NOMO-1 treated with DMSO at 0.1 percent for 48 hours (cell line): ENCODE measurements at regions not wholly inside any gene's neighbourhood (a gene's known extent, or its start where the extent isn't known, plus 50 kb on each side); places are given as distances from the start of the nearest gene placed in this dataset.
A peak's percentile ranks its signal among the peaks of the same experiment; 100 is the strongest.

ENCODE experiments used
- DNase-seq: peaks from one replicate; lab custom pipeline; 2025; ENCODE audit not compliant: unreplicated experiment; lab: John Stamatoyannopoulos, UW

DNA sequence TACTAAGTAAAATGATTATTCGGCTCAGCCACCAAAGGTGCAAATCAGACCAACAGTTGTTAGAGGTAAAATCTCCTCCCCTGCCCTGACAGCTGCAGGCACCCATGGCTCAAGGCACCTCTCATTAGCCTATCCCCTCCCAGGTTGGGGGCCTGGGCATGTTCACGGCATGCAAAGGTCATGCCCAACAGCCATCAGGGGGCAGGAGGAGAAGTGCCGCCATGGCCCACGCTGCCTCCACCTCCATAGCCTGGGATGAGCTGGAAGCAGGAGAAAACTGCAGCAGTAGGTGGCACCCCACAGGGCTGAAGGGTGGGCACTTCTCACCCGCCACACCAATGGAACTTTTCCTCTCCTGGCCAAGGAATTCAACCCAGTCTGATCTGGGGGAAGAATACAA, 146.4 kb upstream of the COX10 start:
- no peak for DNase-seq

- no peak for DNase-seq
Observed at GRCh38 chr17:13925579-13925978, 143.7 kb upstream of the COX10 start.

GRCh38 chr17:13931111-13931526, 138.2 kb upstream of the COX10 start:
- peak; percentile 97 for DNase-seq

GRCh38 chr17:13931800-13932460, 137.4 kb upstream of the COX10 start:
- DNase-seq: peak; percentile 85

DNA sequence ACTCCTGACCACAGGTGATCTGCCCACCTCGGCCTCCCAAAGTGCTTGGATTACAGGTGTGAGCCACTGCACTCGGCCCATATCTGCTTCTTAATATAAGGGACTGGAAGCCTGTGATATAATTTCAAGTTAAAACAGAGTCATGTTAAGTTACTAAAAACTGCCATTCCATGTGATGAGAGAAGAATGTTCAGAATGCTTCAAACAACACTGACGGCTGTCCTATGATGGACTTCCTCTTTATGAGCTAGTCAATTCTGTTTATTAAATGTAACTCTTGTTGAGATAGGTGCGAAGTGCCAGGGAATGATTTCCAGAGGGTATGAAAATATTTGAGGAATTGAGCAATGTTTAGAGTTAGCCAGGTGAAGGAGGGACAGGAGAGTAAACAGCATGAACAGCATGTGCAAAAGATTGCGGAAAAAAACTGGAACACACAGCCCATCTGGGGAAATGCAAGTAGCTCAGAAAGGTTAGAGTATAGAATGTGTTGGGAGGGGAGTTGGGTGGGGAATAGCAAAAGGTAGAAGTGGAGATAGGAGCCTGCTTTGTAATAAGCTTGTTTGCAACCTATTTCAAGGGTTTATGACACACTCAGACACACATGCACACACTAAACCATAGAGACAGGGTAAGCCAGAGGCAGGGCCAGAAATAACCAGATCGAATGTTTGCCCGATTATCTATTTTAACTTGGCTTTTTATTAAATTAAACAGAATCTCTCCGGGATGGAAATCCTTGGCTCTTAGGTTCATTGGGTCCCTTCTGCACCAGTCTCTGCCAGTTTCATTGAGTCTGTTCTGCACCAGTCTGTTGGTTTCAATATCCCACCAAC, 135.6 kb upstream of the COX10 start:
- no peak for DNase-seq

DNA sequence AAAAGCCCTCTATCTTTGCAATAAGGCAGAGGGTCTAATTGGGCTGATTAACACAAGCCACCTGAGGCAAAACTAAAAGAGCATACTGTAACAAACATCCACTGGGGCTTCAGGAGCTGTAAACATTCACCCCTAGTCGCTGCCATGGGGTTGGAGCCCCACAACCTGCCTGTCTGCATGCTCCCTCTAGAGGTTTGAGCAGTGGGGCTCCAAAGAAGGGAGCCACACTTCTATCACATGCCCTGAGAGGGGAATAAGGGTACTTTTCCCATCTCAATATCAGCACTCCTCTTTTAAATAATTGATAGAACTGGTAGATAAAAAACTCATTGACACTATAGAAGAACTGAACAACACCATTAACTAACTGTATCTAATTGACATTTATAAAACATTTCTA, 130.1 kb upstream of the COX10 start:
- DNase-seq: no peak

- no peak for DNase-seq
Observed at GRCh38 chr17:13940858-13941665, 128.2 kb upstream of the COX10 start.

DNA sequence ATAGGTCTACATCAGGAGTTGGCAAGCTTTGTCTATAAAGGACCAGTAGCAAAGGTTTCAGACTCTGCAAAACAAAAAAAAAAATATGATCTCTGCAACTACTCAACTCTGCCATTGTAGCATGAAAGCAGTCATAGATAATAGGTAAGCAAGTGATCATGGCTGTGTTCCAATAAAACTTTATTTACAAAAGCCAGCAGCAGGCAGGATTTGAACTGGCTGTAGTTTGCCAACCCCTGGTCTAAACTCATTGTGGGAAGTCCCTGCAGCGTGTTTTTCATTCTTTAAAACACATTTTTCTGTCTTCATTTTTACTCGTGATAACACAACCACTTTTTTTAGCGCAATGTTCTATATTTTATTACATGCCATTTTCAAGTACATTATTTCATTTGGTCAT, 127.5 kb upstream of the COX10 start:
- DNase-seq: no peak

DNA sequence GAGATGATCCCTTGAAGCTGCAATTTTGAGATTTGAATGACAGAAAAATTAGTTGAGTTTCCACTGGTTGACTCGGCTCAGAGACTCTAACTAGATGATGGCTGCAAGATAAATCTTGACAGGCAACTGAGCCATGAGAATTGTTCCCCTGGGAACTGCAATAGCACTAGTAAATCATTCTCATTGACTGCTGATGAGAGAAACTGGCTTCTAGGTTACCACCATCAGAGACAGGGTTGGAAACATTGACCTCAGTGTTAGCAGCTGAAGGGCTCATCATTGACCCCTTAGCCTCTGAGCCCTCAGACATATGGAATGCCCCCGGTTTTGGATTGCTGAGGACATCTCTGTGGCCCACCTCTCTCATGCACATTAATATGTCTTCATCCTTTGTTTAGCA, 125.4 kb upstream of the COX10 start:
- no peak for DNase-seq

DNA sequence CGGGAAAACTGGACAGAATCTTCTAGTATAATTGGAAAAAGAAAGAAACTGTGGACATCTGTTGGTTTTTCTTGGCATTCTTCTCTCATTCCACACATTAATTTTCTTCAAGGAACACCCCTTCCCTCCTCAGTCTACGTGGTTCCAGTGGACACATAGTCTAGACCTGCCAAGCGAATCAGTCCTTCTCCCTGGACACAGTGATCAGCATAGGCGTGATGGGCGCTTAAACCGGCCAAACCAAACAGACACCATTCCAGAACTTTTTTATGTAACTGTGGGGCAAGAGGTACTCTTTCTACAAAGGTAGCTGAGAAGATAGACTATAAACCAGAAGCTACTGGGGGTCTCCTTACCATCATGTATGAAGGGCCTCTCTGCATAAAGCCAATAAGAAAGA, 121.8 kb upstream of the COX10 start:
- no peak for DNase-seq

- no peak for DNase-seq
Observed at GRCh38 chr17:13952009-13952750, 117.1 kb upstream of the COX10 start.

DNA sequence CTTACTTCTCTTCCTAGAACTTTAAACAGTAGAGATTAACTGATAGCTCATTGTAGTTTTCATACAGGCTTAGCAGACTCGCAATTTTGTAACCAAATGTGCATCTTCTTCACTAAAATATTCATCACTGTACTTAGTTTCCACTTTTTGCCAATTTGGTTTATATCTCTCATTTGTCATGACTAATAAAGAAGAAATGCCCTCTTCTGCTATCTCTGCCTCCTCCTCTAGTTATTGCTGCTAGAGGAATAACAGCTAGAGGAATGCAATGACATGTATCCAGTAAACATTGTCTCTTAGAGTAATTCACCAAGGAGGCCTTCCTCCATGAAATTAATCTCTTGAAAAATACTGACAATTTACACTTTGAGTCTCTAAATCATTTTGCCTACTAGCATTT, 115.5 kb upstream of the COX10 start:
- DNase-seq: no peak

GRCh38 chr17:13957636-13958035, 111.7 kb upstream of the COX10 start:
- no peak for DNase-seq

GRCh38 chr17:13958773-13959172, 110.5 kb upstream of the COX10 start:
- DNase-seq: no peak

GRCh38 chr17:13961265-13961664, 108.0 kb upstream of the COX10 start:
- no peak for DNase-seq

DNA sequence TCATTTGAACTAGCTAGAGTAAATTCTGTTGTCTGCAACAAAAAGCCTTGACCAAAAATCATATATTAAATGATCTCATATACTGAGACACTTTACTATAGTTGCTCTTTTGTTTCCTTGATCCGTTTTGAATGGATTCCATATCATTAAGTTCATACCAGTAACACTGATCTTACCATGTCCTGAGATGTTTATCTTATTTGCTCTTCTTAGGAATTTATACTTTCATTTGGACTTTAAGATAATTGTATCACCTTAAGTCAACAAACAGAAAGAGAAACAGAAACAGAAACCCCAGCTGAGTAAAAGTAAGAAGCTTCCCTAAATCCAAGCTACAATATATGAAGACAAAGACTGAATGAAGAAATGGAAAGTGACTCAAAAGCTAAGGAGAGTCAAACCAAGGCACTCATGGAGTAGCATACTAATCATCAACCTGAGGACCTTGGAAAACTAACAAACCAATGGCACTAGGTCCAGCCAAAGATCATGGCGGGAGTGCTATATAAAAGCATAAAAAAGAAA, 106.5 kb upstream of the COX10 start:
- peak; percentile 14 for DNase-seq

DNA sequence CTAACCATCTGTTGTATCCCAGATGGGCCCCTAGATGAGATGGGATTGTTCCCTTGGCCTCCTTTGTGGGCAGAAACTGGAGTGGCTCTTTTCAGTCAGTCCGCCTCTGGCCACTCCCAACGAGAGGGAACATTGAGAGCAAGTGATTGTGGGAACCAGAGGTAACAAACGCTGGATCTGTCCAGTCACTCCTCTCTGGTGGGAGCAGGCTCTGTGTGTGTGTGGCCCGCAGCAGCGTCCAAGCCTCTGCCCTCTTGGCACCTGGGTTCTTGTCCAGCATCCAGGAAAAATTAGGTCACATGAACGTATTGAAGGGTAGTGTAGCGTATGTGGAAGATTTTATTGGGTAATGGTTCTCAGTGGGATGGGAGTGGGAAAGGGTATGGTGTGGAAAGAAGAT, 101.9 kb upstream of the COX10 start:
- no peak for DNase-seq

- DNase-seq: no peak
Observed at GRCh38 chr17:13970531-13970930, 98.8 kb upstream of the COX10 start.

DNA sequence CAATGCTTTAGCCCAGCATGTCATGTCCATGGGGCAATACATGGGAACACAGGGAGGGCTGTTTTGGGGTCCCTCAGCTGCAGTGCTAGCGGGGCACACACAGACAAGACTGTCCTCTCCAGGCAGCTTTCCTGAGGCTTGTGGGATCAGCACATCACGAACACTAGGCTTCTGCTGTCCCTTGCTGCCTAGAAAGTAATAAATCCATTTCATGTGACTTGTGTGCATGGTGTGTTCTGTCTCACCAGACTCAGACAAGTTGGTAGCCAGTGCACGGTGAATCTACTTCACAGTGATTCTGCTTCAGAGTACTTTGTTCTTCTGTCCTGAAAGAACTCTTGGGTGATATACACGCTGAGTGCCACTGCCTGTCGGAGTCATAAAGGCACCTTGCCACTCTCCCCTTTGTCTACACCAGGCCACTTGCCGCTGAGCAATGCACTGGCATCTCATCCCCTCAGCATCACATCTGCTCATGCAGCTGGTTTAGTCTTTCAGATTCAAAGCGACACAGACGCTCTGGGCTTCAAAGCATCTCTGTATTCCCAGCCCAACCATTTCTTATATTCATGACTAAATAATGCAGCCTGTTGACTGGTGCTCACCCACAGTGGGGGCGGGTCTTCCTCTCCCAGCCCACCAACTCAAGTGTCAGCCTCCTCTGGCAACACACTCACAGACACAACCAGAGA, 95.2 kb upstream of the COX10 start:
- no peak for DNase-seq

GRCh38 chr17:13977837-13978236, 91.5 kb upstream of the COX10 start:
- DNase-seq: no peak
